Hepatocyte (in vitro differentiated cells): ENCODE measurements at regions not wholly inside any gene's neighbourhood (a gene's known extent, or its start where the extent isn't known, plus 50 kb on each side); places are given as distances from the start of the nearest gene placed in this dataset.

Experiments
- CTCF ChIP-seq: fragments of 200-600 bp; sonication (generic); IDR thresholded peaks from 2 replicates; pipeline ENCODE4 v1.5.1; 2016; ENCODE audit warnings: antibody characterized with exemption, mild to moderate bottlenecking; ENCODE audit not compliant: poor library complexity
- EZH2 ChIP-seq: fragments of 200-600 bp; sonication (generic); IDR thresholded peaks from 2 replicates; pipeline ENCODE4 v1.6.1; 2016; ENCODE audit warnings: antibody characterized with exemption, mild to moderate bottlenecking, borderline replicate concordance

GRCh38 chr2:39587168-39587567 lies 78.5 kb upstream of the TMEM178A start:
- TF ChIP-seq CTCF (no peak), EZH2 (no peak)
